Suppressor macrophage treated with lipopolysaccharide for 4 hours (primary cell): ENCODE measurements at regions not wholly inside any gene's neighbourhood (a gene's known extent, or its start where the extent isn't known, plus 50 kb on each side); places are given as distances from the start of the nearest gene placed in this dataset.
"Not testable (repeated sequence)": the region's sequence is repeated elsewhere in the genome, so short reads cannot be mapped to it uniquely, and the experiment has no call there.

Source experiments
- DNase-seq: peaks from one replicate; pipeline ENCODE4 v3.0.0-alpha.2; 2020

- DNase-seq = not testable (repeated sequence)
These were observed 66.7 kb upstream of the CCT8L2 start for GRCh38 chr22:16659273-16659834.

DNA sequence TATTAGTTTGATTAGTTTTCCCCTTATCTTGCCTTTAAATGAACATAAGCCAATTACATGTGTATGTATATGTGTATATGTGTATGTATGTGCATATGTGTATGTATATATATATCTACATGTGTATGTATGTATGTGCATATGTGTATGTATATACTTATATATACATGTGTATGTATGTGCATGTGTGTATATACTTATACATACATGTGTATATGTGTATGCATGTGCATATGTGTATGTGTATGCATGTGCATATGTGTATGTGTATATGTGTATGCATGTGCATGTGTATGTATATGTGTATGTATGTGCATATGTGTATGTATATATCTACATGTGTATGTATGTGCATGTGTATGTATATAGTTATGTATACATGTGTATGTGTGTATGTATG, 65.5 kb upstream of the CCT8L2 start:
- no peak for DNase-seq

- DNase-seq = no peak
These were observed 62.3 kb upstream of the CCT8L2 start for GRCh38 chr22:16654882-16655281.

DNA sequence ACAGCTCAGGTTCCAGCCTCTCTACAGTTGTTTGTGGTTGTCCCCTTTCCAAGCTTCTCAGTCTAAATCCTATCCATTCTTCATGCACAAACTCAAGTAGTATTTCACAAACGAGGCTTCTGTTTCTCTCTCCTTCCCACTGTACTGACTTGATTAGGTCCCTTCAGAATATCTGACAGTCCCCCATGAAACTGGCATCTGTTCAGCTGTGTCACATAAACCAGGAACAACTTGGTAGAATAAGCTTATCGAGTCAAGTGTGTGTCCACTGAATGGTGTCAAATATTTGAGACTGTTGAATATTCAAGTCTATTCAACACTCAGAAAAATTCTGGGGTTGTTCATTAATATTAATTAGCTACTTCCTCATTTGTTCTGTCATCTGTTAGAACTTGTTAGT, 61.7 kb upstream of the CCT8L2 start:
- DNase-seq = not testable (repeated sequence)

- not testable (repeated sequence) for DNase-seq
These were observed 60.6 kb upstream of the CCT8L2 start for GRCh38 chr22:16653222-16653621.

- DNase-seq = no peak
These were observed 58.6 kb upstream of the CCT8L2 start for GRCh38 chr22:16651217-16651616.
